Esophagus muscularis mucosa (tissue), 4 donors: ENCODE measurements at regions not wholly inside any gene's neighbourhood (a gene's known extent, or its start where the extent isn't known, plus 50 kb on each side); places are given as distances from the start of the nearest gene placed in this dataset.
A peak's percentile ranks its signal among the peaks of the same experiment; 100 is the strongest.
"Not testable (repeated sequence)": the region's sequence is repeated elsewhere in the genome, so short reads cannot be mapped to it uniquely, and the experiment has no call there.

Experiments used
- DNase-seq: peaks from one replicate; pipeline ENCODE4 v3.0.0-alpha.2; 2017; ENCODE audit errors: extremely low spot score
- H3K27ac ChIP-seq, 4 donors: fragments of 200-600 bp; sonication (generic); replicated peaks in 1 of 4; 1 replicate in 3 of 4; 2 replicates in 1 of 4; pipeline ENCODE4 v1.5.1; 2016 to 2019; ENCODE audit warnings: mild to moderate bottlenecking in 1 of 4
- H3K27me3 ChIP-seq, 4 donors: fragments of 200-600 bp; sonication (generic); one replicate each; pipeline versions ENCODE4 v1.5.1 to v1.6.0; 2016 to 2019
- H3K36me3 ChIP-seq, 4 donors: fragments of 200-600 bp; sonication (generic); one replicate each; pipeline ENCODE4 v1.5.1; 2016 to 2019
- H3K4me1 ChIP-seq, 4 donors: fragments of 200-600 bp; sonication (generic); one replicate each; pipeline ENCODE4 v1.5.1; 2016 to 2019
- H3K4me3 ChIP-seq, 4 donors: fragments of 200-600 bp; sonication (generic); 1 replicate in 2 of 4; 2 replicates in 2 of 4; pipeline ENCODE4 v1.5.1; 2016 to 2019; ENCODE audit warnings: mild to moderate bottlenecking in 4 of 4, moderate library complexity in 1 of 4
- H3K9me3 ChIP-seq, 4 donors: fragments of 200-600 bp; sonication (generic); 1 replicate in 3 of 4; 2 replicates in 1 of 4; pipeline ENCODE4 v1.5.1; 2016 to 2019
- EP300 ChIP-seq: sonication (generic); formaldehyde crosslinking; IDR thresholded peaks from one replicate; pipeline ENCODE4 v1.6.1; 2017; ENCODE audit warnings: antibody characterized with exemption
- POLR2A ChIP-seq: fragments of 450-650 bp; IDR thresholded peaks from one replicate; pipeline ENCODE4 v1.6.1; 2017; ENCODE audit warnings: antibody characterized with exemption, moderate library complexity, mild to moderate bottlenecking, low read depth
- POLR2AphosphoS5 ChIP-seq, 2 donors: sonication (generic); formaldehyde crosslinking; IDR thresholded peaks; one replicate each; pipeline ENCODE4 v1.6.1; 2017; ENCODE audit warnings: antibody characterized with exemption in 2 of 2
- WGBS: methylation state at CpG from one replicate; pipeline ENCODE4 v1.1.5; 2018; 5-methylcytosine and 5-hydroxymethylcytosine counted together
- intact Hi-C: fragments of 100-400 bp; cut with DNase I; formaldehyde crosslinking; loops from one replicate; pipeline ENCODE4 v1.15.1; 2023
- TF ChIP-seq, protein P1 (sequence below), 3 experiments: fragments of 200-600 bp in 2 of 3; fragments of 450-650 bp in 1 of 3; sonication (generic) in 2 of 3; IDR thresholded peaks; one replicate each; pipeline ENCODE4 v1.5.1; 2017 to 2019; ENCODE audit warnings: antibody characterized with exemption in 3 of 3, mild to moderate bottlenecking in 2 of 3, moderate library complexity in 1 of 3

DNA sequence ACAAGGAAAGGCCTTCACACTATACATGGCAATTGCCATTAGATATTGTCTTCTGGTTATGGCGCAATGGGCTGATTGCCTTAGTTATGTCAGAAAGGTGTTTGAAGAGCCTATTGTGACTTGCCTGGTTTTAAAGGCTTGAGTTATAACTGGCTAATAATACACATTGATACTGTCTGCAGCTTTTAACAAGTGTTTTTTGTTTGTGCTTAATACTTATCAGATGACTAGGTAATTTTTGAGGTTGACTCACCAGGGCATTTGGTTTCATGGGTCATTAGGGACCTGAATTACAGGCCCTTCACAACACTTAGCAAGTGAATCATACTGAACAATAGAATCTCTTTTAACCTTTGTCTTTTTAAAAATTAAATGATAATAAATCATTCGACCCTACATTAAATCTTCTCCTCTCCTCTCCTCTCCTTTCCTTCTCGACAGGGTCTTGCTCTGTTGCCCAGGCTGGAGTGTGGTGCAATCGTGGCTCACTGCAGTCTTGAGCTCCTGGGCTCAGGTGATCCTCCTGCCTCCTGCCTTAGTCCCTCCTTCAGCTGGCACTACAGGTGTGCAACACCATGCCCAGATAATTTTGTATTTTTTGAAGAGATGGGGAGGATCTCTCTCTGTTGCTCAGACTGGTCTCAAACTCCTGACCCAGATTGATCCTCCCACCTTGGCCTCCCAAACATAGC lies 196.3 kb downstream of the JCAD start:
- peaks cover 3 to 33% (median 29%) of the 10 kb centered on the region in 4 donors for H3K4me1 ChIP-seq
- WGBS = 88% methylated on average over 4 of the region's 4 CpGs
- H3K27ac ChIP-seq = no peak overlapping the region
- DNase-seq = no peak
- H3K9me3 ChIP-seq = no peaks in the 10 kb centered on the region
- no peaks in the 10 kb centered on the region for H3K36me3 ChIP-seq
- no peak overlapping the region for H3K4me3 ChIP-seq
- no peaks in the 10 kb centered on the region for H3K27me3 ChIP-seq
- intact Hi-C loops = loop anchor here (10.0 kb wide), 1 partner anchor 132 kb away; no protein-coding TSS in a partner anchor
- TF ChIP-seq, protein P1, sequence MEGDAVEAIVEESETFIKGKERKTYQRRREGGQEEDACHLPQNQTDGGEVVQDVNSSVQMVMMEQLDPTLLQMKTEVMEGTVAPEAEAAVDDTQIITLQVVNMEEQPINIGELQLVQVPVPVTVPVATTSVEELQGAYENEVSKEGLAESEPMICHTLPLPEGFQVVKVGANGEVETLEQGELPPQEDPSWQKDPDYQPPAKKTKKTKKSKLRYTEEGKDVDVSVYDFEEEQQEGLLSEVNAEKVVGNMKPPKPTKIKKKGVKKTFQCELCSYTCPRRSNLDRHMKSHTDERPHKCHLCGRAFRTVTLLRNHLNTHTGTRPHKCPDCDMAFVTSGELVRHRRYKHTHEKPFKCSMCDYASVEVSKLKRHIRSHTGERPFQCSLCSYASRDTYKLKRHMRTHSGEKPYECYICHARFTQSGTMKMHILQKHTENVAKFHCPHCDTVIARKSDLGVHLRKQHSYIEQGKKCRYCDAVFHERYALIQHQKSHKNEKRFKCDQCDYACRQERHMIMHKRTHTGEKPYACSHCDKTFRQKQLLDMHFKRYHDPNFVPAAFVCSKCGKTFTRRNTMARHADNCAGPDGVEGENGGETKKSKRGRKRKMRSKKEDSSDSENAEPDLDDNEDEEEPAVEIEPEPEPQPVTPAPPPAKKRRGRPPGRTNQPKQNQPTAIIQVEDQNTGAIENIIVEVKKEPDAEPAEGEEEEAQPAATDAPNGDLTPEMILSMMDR (IDR thresholded peaks at IDR 0.05) = no peak
- TF ChIP-seq POLR2AphosphoS5 (IDR thresholded peaks at IDR 0.05) = no peak
- TF ChIP-seq POLR2A = no peak
- no peak for TF ChIP-seq EP300

DNA sequence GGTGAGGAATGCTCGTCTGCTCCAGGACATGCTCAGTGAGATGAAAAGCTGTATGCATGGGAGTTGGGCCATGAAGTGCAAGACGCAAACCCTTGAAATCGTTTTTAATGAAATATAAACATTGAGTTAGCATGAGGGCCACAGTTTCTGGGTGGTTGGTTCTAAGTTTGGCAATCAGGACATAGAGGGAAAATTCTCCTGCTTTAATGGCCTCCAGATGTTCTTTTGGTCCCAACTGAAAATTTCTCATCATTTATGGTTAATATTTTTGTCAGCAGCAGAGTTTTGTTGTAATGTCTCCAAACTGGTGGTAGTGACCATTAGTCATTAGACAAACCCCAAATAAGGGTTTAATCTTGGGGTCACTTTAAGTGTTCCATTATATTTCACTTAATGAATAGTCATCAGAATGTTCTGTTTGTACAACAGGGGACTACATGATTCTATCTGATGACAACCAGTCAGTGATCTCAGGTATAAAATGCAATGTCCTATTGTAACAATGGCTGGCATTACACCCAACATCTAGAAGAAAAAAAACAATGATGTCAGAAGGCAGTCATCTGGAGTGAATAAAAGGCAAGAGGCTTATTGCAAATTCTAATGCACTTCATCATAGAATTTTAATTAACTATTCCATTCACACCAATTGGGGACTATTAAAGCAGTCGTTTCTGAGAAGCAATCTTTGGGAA lies 197.4 kb downstream of the JCAD start:
- 60% methylated on average over 4 of the region's 4 CpGs for WGBS
- H3K27ac ChIP-seq = no peak overlapping the region
- no peaks in the 10 kb centered on the region for H3K27me3 ChIP-seq
- no peak overlapping the region for H3K4me3 ChIP-seq
- TF ChIP-seq EP300 = no peak
- TF ChIP-seq POLR2AphosphoS5 (IDR thresholded peaks at IDR 0.05) = no peak
- TF ChIP-seq, protein P1 (IDR thresholded peaks at IDR 0.05) = no peak
- no peak for TF ChIP-seq POLR2A
- intact Hi-C loops = loop anchor here (10.0 kb wide), 1 partner anchor 133 kb away; no protein-coding TSS in a partner anchor
- no peak for DNase-seq
- no peaks in the 10 kb centered on the region for H3K36me3 ChIP-seq
- peaks cover 6 to 38% (median 38%) of the 10 kb centered on the region in 4 donors for H3K4me1 ChIP-seq
- H3K9me3 ChIP-seq = no peaks in the 10 kb centered on the region

DNA sequence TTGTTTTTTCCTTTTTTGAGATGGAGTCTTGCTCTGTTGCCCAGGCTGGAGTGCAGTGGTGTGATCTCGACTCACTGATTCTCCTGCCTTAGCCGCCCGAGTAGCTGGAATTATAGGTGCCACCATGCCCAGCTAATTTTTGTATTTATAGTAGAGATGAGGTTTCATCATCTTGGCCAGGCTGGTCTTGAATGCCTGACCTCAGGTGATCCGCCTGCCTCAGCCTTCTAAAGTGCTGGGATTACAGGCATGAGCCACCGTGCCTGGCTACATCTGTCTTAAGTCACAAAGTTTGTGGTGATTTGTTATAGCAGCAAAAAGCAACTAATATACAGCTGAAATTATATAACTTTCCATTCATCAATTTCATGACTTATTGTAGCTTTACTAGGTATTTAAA lies 198.2 kb downstream of the JCAD start:
- Histone ChIP-seq H3K27ac (peak overlapping the region in 2 of 4 donors; percentile 69 to 81), H3K4me1 (peaks cover 6 to 41% (median 38%) of the 10 kb centered on the region in 4 donors)
- H3K27me3 ChIP-seq, H3K4me3 ChIP-seq, H3K36me3 ChIP-seq, DNase-seq, H3K9me3 ChIP-seq: not testable (repeated sequence)
- intact Hi-C loops = loop anchor here (10.0 kb wide), 1 partner anchor 134 kb away; no protein-coding TSS in a partner anchor
- 96% methylated on average over 5 of the region's 5 CpGs for WGBS

DNA sequence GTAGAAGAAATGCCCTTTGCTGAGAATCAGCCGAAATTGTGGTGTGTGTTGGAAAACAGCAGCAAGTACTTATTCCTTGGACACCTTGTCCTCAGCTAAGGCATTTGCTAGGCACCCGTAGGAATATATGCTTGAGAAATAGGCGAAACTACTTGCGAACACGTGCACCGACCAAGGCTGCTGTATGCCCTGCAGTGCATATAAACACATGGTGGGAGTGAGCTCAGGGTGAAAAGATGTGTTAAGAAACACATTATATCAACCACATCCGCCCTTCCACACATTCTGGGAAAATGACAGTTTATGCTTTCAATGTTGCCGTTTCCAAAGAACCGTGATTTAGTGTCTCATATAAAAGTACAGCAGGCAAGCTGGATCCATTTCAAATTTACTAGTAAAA lies 199.2 kb downstream of the JCAD start:
- Histone ChIP-seq H3K4me1 (peaks cover 6 to 41% (median 38%) of the 10 kb centered on the region in 4 donors), H3K27ac (peak overlapping the region; percentile 53 to 81 (median 71)), H3K36me3 (no peaks in the 10 kb centered on the region), H3K4me3 (no peak overlapping the region), H3K27me3 (no peaks in the 10 kb centered on the region), H3K9me3 (no peaks in the 10 kb centered on the region)
- intact Hi-C loops = loop anchor here (10.0 kb wide), 1 partner anchor 135 kb away; no protein-coding TSS in a partner anchor
- TF ChIP-seq POLR2A (no peak), EP300 (peak; percentile 16), POLR2AphosphoS5 (IDR thresholded peaks at IDR 0.05) (peak; percentile 54 to 70)
- TF ChIP-seq, protein P1 (IDR thresholded peaks at IDR 0.05) = no peak
- 60% methylated on average over 9 of the region's 9 CpGs for WGBS
- DNase-seq = no peak

DNA sequence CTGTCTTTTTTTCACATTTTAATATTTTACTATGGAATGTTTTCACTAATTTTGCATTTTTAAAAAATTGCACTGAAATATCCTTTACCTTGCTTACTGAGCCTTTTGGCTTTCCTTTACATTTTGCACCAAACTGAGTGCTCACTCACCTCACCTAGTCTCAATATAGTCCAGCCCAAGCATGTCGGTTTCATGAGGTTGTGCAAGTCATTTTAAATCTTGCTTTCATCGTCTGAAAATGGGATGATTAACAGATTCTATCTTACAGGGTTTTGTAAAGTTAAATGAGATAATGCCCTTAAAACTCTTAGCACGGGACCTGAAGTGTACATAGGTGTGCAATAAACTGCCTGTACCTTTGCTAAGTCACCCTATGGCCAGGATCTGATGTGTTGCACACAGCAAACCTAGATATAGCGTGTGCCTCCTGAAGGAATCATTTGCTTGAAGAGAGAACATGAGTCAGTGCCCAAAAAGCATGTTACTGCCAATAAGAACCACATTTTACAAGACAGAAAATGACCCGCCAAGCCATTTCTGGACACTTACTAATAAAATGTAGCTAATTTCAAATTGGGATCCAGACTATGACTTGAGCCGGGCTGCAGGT lies 199.8 kb downstream of the JCAD start:
- Histone ChIP-seq H3K4me1 (peaks cover 6 to 41% (median 38%) of the 10 kb centered on the region in 4 donors), H3K4me3 (no peak overlapping the region), H3K27ac (peak overlapping the region; percentile 53 to 81 (median 71)), H3K27me3 (no peaks in the 10 kb centered on the region), H3K9me3 (no peaks in the 10 kb centered on the region), H3K36me3 (no peaks in the 10 kb centered on the region)
- WGBS = 80% methylated on average over 6 of the region's 6 CpGs
- DNase-seq = no peak
- intact Hi-C loops = loop anchor here (2.0 to 10.0 kb wide), 2 partner anchors 125 to 135 kb away; no protein-coding TSS in a partner anchor
- TF ChIP-seq EP300 (no peak), POLR2AphosphoS5 (IDR thresholded peaks at IDR 0.05) (no peak), POLR2A (no peak)
- TF ChIP-seq, protein P1 (IDR thresholded peaks at IDR 0.05) = no peak
